A549 (cell line): ENCODE measurements at regions not wholly inside any gene's neighbourhood (a gene's known extent, or its start where the extent isn't known, plus 50 kb on each side); places are given as distances from the start of the nearest gene placed in this dataset.

Experiments
- ATAC-seq, 2 experiments: fragments of 200-7000 bp in 1 of 2; fragments of >200 bp in 1 of 2; cut with Nextera tagmentation in 1 of 2; cut with Tn5 transposase in 1 of 2; 3 replicates each; pipeline versions ENCODE4 v1.8.0 to v1.9.1; 2018 to 2020; ENCODE audit warnings: mild to moderate bottlenecking in 1 of 2, moderate library complexity in 1 of 2
- CTCF ChIA-PET: fragments of 300-600 bp; sonication (Branson Sonifier 250); formaldehyde crosslinking; extraction: SDS; loops from one replicate; lab custom pipeline; 2021; ENCODE audit warnings: antibody characterized with exemption, inconsistent platforms; lab: Yijun Ruan, JAX
- POLR2A ChIA-PET: fragments of 350-600 bp; formaldehyde crosslinking; extraction: SDS; loops from one replicate; lab custom pipeline; 2021; ENCODE audit warnings: antibody characterized with exemption, inconsistent platforms; lab: Yijun Ruan, JAX
- DNase-seq, 2 experiments: peaks; one replicate each; pipeline versions ENCODE4 v3.0.0 to v3.0.0-alpha.2; 2011 to 2016; ENCODE audit warnings: low read depth in 1 of 2, low spot score in 1 of 2
- FAIRE-seq: peaks from 2 replicates; lab custom pipeline; 2011; peaks lifted over from hg19 to GRCh38; lab: Jason Lieb, UNC
- H3K27ac ChIP-seq, 2 experiments: fragments of >200 bp; sonication (Bioruptor Twin); formaldehyde crosslinking; 3 replicates each; pipeline ENCODE4 v1.5.1; 2016 to 2017
- H3K4me1 ChIP-seq: fragments of >200 bp; sonication (Bioruptor Twin); formaldehyde crosslinking; 3 replicates; pipeline ENCODE4 v1.6.1; 2016
- H3K4me2 ChIP-seq: fragments of >200 bp; sonication (Bioruptor Twin); formaldehyde crosslinking; 3 replicates; pipeline ENCODE4 v1.6.1; 2016
- H3K4me3 ChIP-seq: fragments of >200 bp; sonication (Bioruptor Twin); formaldehyde crosslinking; 3 replicates; pipeline ENCODE4 v1.5.1; 2016
- H3K9me3 ChIP-seq: fragments of >200 bp; sonication (Bioruptor Twin); formaldehyde crosslinking; 3 replicates; pipeline ENCODE4 v1.6.1; 2016
- CBX2 ChIP-seq: fragments of 200-600 bp; sonication (generic); IDR thresholded peaks from 2 replicates; pipeline ENCODE4 v1.6.1; 2016; ENCODE audit warnings: low read depth, mild to moderate bottlenecking, borderline replicate concordance
- EHF ChIP-seq: fragments of 250-450 bp; sonication (Bioruptor Pico); IDR thresholded peaks from 2 replicates; pipeline ENCODE4 v1.5.0; 2020; ENCODE audit warnings: mild to moderate bottlenecking
- EHMT2 ChIP-seq: fragments of 200-600 bp; sonication (generic); IDR thresholded peaks from 2 replicates; pipeline ENCODE4 v1.6.1; 2016; ENCODE audit warnings: antibody characterized with exemption, low read depth, mild to moderate bottlenecking, moderate library complexity
- EP300 ChIP-seq, 2 experiments: fragments of >200 bp; sonication (Bioruptor Twin); formaldehyde crosslinking; IDR thresholded peaks; 2 replicates in 1 of 2; 3 replicates in 1 of 2; pipeline ENCODE4 v1.6.1; 2016 to 2017
- ESRRA ChIP-seq: fragments of 150-350 bp; IDR thresholded peaks from 2 replicates; pipeline ENCODE4 v1.6.1; 2014; ENCODE audit warnings: mild to moderate bottlenecking, low read length, borderline replicate concordance
- FOSB ChIP-seq: fragments of 250-450 bp; sonication (Bioruptor Pico); IDR thresholded peaks from 2 replicates; pipeline ENCODE4 v1.5.0; 2020; ENCODE audit warnings: mild to moderate bottlenecking, moderate library complexity
- HOXB5 ChIP-seq: fragments of 250-450 bp; sonication (Bioruptor Pico); IDR thresholded peaks from 2 replicates; pipeline ENCODE4 v1.5.0; 2020; ENCODE audit warnings: mild to moderate bottlenecking, moderate library complexity
- JUN ChIP-seq, 2 experiments: fragments of >200 bp; sonication (Bioruptor Twin); formaldehyde crosslinking; IDR thresholded peaks; 2 replicates in 1 of 2; 3 replicates in 1 of 2; pipeline ENCODE4 v1.6.1; 2016 to 2017
- MAFK ChIP-seq: fragments of 450-650 bp; IDR thresholded peaks from 2 replicates; pipeline ENCODE4 v1.6.1; 2014; ENCODE audit not compliant: partially characterized antibody
- MAZ ChIP-seq: fragments of 150-350 bp; IDR thresholded peaks from 2 replicates; pipeline ENCODE4 v1.6.1; 2014; ENCODE audit warnings: antibody characterized with exemption, low read depth, low read length, borderline replicate concordance
- POLR2A ChIP-seq: IDR thresholded peaks from 2 replicates; pipeline ENCODE4 v1.6.1; 2012; ENCODE audit warnings: mild to moderate bottlenecking, low read length
- POLR2AphosphoS2 ChIP-seq: conservative IDR thresholded peaks from 2 replicates; pipeline ENCODE4 v1.6.1; 2012; ENCODE audit warnings: low read length, improper control_type of control experiment, inconsistent platforms
- RCOR1 ChIP-seq: fragments of 150-350 bp; IDR thresholded peaks from 2 replicates; pipeline ENCODE4 v1.6.1; 2014; ENCODE audit warnings: antibody characterized with exemption, low read length, low read depth
- RNF2 ChIP-seq: fragments of 200-600 bp; sonication (generic); IDR thresholded peaks from 2 replicates; pipeline ENCODE4 v1.6.1; 2016; ENCODE audit warnings: low read depth, mild to moderate bottlenecking, antibody characterized with exemption, moderate library complexity, borderline replicate concordance
- TFCP2L1 ChIP-seq: fragments of 250-450 bp; sonication (Bioruptor Pico); IDR thresholded peaks from 2 replicates; pipeline ENCODE4 v1.5.0; 2021; ENCODE audit warnings: mild to moderate bottlenecking
- TP53 ChIP-seq: fragments of 250-450 bp; sonication (Bioruptor Pico); IDR thresholded peaks from 2 replicates; pipeline ENCODE4 v1.5.0; 2021; ENCODE audit warnings: mild to moderate bottlenecking, moderate library complexity
- ZSCAN20 ChIP-seq: fragments of 250-450 bp; sonication (Bioruptor Pico); IDR thresholded peaks from 2 replicates; pipeline ENCODE4 v1.8.0; 2022; ENCODE audit warnings: mild to moderate bottlenecking, moderate library complexity
- WGBS: methylation state at CpG from one replicate; pipeline ENCODE4 v1.1.6; 2017; ENCODE audit errors: missing lambda C conversion rate; 5-methylcytosine and 5-hydroxymethylcytosine counted together
- TF ChIP-seq, protein P1 (sequence below): fragments of 250-450 bp; sonication (Bioruptor Pico); IDR thresholded peaks from 2 replicates; pipeline ENCODE4 v1.5.0; 2021; ENCODE audit warnings: mild to moderate bottlenecking, moderate library complexity, borderline replicate concordance
- TF ChIP-seq, protein P2 (sequence below): IDR thresholded peaks from 2 replicates; pipeline ENCODE4 v1.6.1; 2012; ENCODE audit warnings: low read depth, borderline replicate concordance
- TF ChIP-seq, protein P3 (sequence below): fragments of >200 bp; sonication (Bioruptor Twin); formaldehyde crosslinking; IDR thresholded peaks from 3 replicates; pipeline ENCODE4 v1.5.1; 2016

DNA sequence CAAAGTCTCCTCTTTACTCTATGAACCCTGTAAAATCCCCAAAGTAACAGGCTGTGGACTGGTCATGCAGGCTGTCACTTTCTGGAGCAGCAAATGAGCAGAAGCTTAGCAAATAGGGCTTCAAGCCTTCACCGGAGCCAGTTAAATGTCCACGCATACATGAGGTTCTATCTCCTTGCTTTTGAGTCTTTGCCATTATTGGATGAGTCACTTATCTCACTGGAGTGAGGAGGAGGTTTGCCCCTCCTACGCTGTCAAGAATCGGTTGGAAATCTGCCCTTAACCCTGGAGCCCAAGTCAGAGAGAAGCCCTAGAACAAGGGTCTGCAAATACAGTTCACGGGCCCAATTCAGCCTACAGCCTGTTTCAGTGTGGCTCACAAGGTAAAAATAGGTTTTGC is 126.1 kb upstream of the CTNNB1 start:
- ChIA-PET CTCF (no interaction called here), POLR2A (no interaction called here)
- no peaks in the 10 kb centered on the region for H3K4me1 ChIP-seq
- H3K27ac ChIP-seq = no peak overlapping the region
- 55% methylated on average over 5 of the region's 5 CpGs for WGBS
- ATAC-seq (no peak), FAIRE-seq (no peak), DNase-seq (no peak)
- no peak overlapping the region for H3K4me3 ChIP-seq
- H3K9me3 ChIP-seq = no peaks in the 10 kb centered on the region
- TF ChIP-seq EP300 (IDR thresholded peaks at IDR 0.05) = no peak
- TF ChIP-seq RCOR1 = no peak
- TF ChIP-seq RNF2 = no peak
- TF ChIP-seq ESRRA = no peak
- TF ChIP-seq MAZ = no peak
- TF ChIP-seq ZSCAN20 = no peak
- no peak for TF ChIP-seq EHF
- H3K4me2 ChIP-seq = no peak overlapping the region

DNA sequence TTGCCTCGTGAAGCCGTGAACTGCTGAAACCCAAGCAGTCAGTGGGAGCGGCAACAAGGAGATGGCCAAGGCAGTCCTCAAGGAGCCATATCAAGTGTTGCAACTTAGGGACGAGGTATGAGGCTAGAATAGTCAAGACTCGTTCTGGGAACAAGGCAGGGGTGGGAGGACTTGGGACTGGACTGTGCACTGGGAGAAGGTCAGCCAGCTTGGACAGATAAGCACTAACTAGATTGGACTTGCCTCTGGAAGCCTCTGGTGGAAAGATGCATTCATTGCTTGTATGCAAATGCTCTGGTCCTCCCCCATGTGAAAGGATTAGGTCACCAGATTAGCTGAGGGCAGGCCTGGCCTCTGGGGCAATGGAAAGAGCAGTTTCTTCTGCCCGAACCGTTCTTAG is 123.3 kb upstream of the CTNNB1 start:
- 44% methylated on average over 7 of the region's 7 CpGs for WGBS
- TF ChIP-seq TP53 (CRISPR knock-in tag) (no peak), EP300 (IDR thresholded peaks at IDR 0.05) (no peak), POLR2A (no peak), CBX2 (no peak), JUN (IDR thresholded peaks at IDR 0.05) (no peak), RNF2 (no peak), POLR2AphosphoS2 (no peak), EHMT2 (no peak)
- TF ChIP-seq, protein P1, sequence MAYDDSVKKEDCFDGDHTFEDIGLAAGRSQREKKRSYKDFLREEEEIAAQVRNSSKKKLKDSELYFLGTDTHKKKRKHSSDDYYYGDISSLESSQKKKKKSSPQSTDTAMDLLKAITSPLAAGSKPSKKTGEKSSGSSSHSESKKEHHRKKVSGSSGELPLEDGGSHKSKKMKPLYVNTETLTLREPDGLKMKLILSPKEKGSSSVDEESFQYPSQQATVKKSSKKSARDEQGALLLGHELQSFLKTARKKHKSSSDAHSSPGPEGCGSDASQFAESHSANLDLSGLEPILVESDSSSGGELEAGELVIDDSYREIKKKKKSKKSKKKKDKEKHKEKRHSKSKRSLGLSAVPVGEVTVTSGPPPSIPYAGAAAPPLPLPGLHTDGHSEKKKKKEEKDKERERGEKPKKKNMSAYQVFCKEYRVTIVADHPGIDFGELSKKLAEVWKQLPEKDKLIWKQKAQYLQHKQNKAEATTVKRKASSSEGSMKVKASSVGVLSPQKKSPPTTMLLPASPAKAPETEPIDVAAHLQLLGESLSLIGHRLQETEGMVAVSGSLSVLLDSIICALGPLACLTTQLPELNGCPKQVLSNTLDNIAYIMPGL (CRISPR knock-in tag) = no peak
- H3K4me1 ChIP-seq = no peaks in the 10 kb centered on the region
- FAIRE-seq = no peak
- H3K4me3 ChIP-seq = no peak overlapping the region
- no peaks in the 10 kb centered on the region for H3K9me3 ChIP-seq
- no peak for DNase-seq
- POLR2A ChIA-PET = no interaction called here
- H3K27ac ChIP-seq = no peak overlapping the region
- no peak overlapping the region for H3K4me2 ChIP-seq
- CTCF ChIA-PET = interaction anchor here (1.5 kb wide), 1 partner anchor 73 kb away, joined by 3 read pairs; no protein-coding TSS in a partner anchor
- peak in 1 of 2 experiments; percentile 30; a peak in 1 of 6 replicates for ATAC-seq

DNA sequence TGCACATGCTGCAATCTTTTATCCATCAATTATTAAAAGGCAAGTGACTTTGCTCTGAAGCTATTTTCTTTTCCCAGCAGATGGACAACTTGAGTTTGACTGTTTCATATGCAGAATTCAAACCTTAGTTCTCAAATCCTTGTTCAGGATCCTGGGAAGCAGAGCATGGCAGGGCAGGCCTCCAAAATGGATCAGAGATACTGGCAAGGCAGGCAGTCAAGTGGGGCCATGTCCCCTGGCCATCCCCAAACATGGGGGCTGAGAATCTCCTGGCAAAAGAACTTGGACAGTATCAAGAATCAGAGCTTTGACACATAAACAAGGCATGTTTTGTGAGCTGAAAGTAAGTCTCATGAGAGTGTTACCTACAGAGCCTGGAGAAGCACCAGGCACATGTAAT is 122.9 kb upstream of the CTNNB1 start:
- no peaks in the 10 kb centered on the region for H3K4me1 ChIP-seq
- no peak overlapping the region for H3K4me2 ChIP-seq
- H3K4me3 ChIP-seq = no peak overlapping the region
- no peak overlapping the region for H3K27ac ChIP-seq
- CTCF ChIA-PET = interaction anchor here (1.5 kb wide), 1 partner anchor 72 kb away, joined by 3 read pairs; no protein-coding TSS in a partner anchor
- no peaks in the 10 kb centered on the region for H3K9me3 ChIP-seq
- POLR2A ChIA-PET = no interaction called here
- no peak for FAIRE-seq
- TF ChIP-seq, protein P2, sequence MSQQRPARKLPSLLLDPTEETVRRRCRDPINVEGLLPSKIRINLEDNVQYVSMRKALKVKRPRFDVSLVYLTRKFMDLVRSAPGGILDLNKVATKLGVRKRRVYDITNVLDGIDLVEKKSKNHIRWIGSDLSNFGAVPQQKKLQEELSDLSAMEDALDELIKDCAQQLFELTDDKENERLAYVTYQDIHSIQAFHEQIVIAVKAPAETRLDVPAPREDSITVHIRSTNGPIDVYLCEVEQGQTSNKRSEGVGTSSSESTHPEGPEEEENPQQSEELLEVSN = no peak
- TF ChIP-seq FOSB (CRISPR knock-in tag) = no peak
- no peak for TF ChIP-seq TFCP2L1 (CRISPR knock-in tag)
- TF ChIP-seq HOXB5 (CRISPR knock-in tag) = no peak
- TF ChIP-seq, protein P3, sequence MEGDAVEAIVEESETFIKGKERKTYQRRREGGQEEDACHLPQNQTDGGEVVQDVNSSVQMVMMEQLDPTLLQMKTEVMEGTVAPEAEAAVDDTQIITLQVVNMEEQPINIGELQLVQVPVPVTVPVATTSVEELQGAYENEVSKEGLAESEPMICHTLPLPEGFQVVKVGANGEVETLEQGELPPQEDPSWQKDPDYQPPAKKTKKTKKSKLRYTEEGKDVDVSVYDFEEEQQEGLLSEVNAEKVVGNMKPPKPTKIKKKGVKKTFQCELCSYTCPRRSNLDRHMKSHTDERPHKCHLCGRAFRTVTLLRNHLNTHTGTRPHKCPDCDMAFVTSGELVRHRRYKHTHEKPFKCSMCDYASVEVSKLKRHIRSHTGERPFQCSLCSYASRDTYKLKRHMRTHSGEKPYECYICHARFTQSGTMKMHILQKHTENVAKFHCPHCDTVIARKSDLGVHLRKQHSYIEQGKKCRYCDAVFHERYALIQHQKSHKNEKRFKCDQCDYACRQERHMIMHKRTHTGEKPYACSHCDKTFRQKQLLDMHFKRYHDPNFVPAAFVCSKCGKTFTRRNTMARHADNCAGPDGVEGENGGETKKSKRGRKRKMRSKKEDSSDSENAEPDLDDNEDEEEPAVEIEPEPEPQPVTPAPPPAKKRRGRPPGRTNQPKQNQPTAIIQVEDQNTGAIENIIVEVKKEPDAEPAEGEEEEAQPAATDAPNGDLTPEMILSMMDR = no peak
- TF ChIP-seq MAFK = no peak
- no peak for TF ChIP-seq RNF2
- no peak for ATAC-seq
- DNase-seq = no peak
